NT2/D1 (cell line): ENCODE measurements at regions not wholly inside any gene's neighbourhood (a gene's known extent, or its start where the extent isn't known, plus 50 kb on each side); places are given as distances from the start of the nearest gene placed in this dataset.

Source experiments
- DNase-seq: peaks from one replicate; pipeline ENCODE4 v3.0.0-alpha.2; 2011; ENCODE audit warnings: low read depth, low spot score
- H3K27me3 ChIP-seq: 2 replicates; pipeline ENCODE4 v1.6.0; 2011; ENCODE audit warnings: mild to moderate bottlenecking; ENCODE audit not compliant: insufficient read length, insufficient read depth
- H3K36me3 ChIP-seq: 2 replicates; pipeline ENCODE4 v1.6.1; 2011; ENCODE audit warnings: mild to moderate bottlenecking, low read length, mixed read lengths; ENCODE audit not compliant: insufficient read depth, insufficient read length
- H3K4me1 ChIP-seq: 2 replicates; pipeline ENCODE4 v1.5.1; 2011; ENCODE audit not compliant: insufficient read depth, insufficient read length
- H3K4me3 ChIP-seq: 2 replicates; pipeline ENCODE4 v1.5.1; 2011; ENCODE audit warnings: low read depth; ENCODE audit not compliant: insufficient read length
- H3K9ac ChIP-seq: 2 replicates; pipeline ENCODE4 v1.6.0; 2011; ENCODE audit warnings: low read depth; ENCODE audit not compliant: insufficient read length
- H3K9me3 ChIP-seq: 2 replicates; pipeline ENCODE4 v1.5.1; 2011; ENCODE audit warnings: mild to moderate bottlenecking, low read length; ENCODE audit not compliant: insufficient read depth
- SUZ12 ChIP-seq: IDR thresholded peaks from 2 replicates; pipeline ENCODE4 v1.6.1; 2011; ENCODE audit not compliant: insufficient read length, insufficient read depth; ENCODE audit errors: extremely low read depth
- YY1 ChIP-seq: IDR thresholded peaks from 2 replicates; pipeline ENCODE4 v1.6.1; 2011; ENCODE audit not compliant: insufficient read length, insufficient read depth
- ZNF274 ChIP-seq: IDR thresholded peaks from 2 replicates; pipeline ENCODE4 v1.6.1; 2011; ENCODE audit warnings: mild to moderate bottlenecking, low read depth, low read length

- Histone ChIP-seq H3K36me3 (no peaks in the 10 kb centered on the region), H3K4me1 (no peaks in the 10 kb centered on the region), H3K9ac (no peak overlapping the region), H3K4me3 (no peak overlapping the region), H3K27me3 (no peaks in the 10 kb centered on the region), H3K9me3 (no peaks in the 10 kb centered on the region)
- TF ChIP-seq YY1 (no peak), SUZ12 (no peak), ZNF274 (no peak)
- DNase-seq: no peak
These were observed 114.0 kb upstream of the ZFHX3 start for GRCh38 chr16:73161977-73162376.

- TF ChIP-seq SUZ12 (no peak), ZNF274 (no peak), YY1 (no peak)
- Histone ChIP-seq H3K36me3 (no peaks in the 10 kb centered on the region), H3K9ac (no peak overlapping the region), H3K4me1 (no peaks in the 10 kb centered on the region), H3K4me3 (no peak overlapping the region), H3K27me3 (no peaks in the 10 kb centered on the region), H3K9me3 (no peaks in the 10 kb centered on the region)
- DNase-seq: no peak
These were observed 111.4 kb upstream of the ZFHX3 start for GRCh38 chr16:73159296-73159695.

GRCh38 chr16:73157861-73158260 is 109.9 kb upstream of the ZFHX3 start:
- H3K4me1 ChIP-seq: no peaks in the 10 kb centered on the region
- H3K27me3 ChIP-seq: no peaks in the 10 kb centered on the region
- H3K36me3 ChIP-seq: no peaks in the 10 kb centered on the region
- TF ChIP-seq ZNF274 (no peak), YY1 (no peak), SUZ12 (no peak)
- H3K4me3 ChIP-seq: no peak overlapping the region
- DNase-seq: no peak
- no peak overlapping the region for H3K9ac ChIP-seq
- H3K9me3 ChIP-seq: no peaks in the 10 kb centered on the region

- Histone ChIP-seq H3K36me3 (no peaks in the 10 kb centered on the region), H3K9ac (no peak overlapping the region), H3K4me1 (no peaks in the 10 kb centered on the region), H3K9me3 (no peaks in the 10 kb centered on the region), H3K4me3 (no peak overlapping the region), H3K27me3 (no peaks in the 10 kb centered on the region)
- DNase-seq: no peak
- TF ChIP-seq ZNF274: no peak
- no peak for TF ChIP-seq YY1
- no peak for TF ChIP-seq SUZ12
These were observed 106.3 kb upstream of the ZFHX3 start for GRCh38 chr16:73154063-73154870.

GRCh38 chr16:73152386-73153125 is 104.6 kb upstream of the ZFHX3 start:
- TF ChIP-seq ZNF274: no peak
- TF ChIP-seq YY1: no peak
- no peak for TF ChIP-seq SUZ12
- H3K27me3 ChIP-seq: no peaks in the 10 kb centered on the region
- no peaks in the 10 kb centered on the region for H3K36me3 ChIP-seq
- no peak overlapping the region for H3K4me3 ChIP-seq
- no peaks in the 10 kb centered on the region for H3K9me3 ChIP-seq
- H3K4me1 ChIP-seq: no peaks in the 10 kb centered on the region
- no peak overlapping the region for H3K9ac ChIP-seq
- DNase-seq: peak; percentile 86

- Histone ChIP-seq H3K9ac (no peak overlapping the region), H3K4me1 (no peaks in the 10 kb centered on the region), H3K4me3 (no peak overlapping the region), H3K36me3 (no peaks in the 10 kb centered on the region), H3K9me3 (no peaks in the 10 kb centered on the region), H3K27me3 (no peaks in the 10 kb centered on the region)
- TF ChIP-seq ZNF274: no peak
- no peak for TF ChIP-seq SUZ12
- TF ChIP-seq YY1: no peak
- DNase-seq: no peak
These were observed 104.0 kb upstream of the ZFHX3 start for GRCh38 chr16:73151941-73152340.

GRCh38 chr16:73151225-73151624 is 103.3 kb upstream of the ZFHX3 start:
- Histone ChIP-seq H3K36me3 (no peaks in the 10 kb centered on the region), H3K9ac (no peak overlapping the region), H3K27me3 (no peaks in the 10 kb centered on the region), H3K4me1 (no peaks in the 10 kb centered on the region), H3K4me3 (no peak overlapping the region), H3K9me3 (no peaks in the 10 kb centered on the region)
- peak; percentile 33 for DNase-seq
- TF ChIP-seq SUZ12 (no peak), YY1 (no peak), ZNF274 (no peak)
